ENCODE measurements at regions not wholly inside any gene's neighbourhood (a gene's known extent, or its start where the extent isn't known, plus 50 kb on each side); places are given as distances from the start of the nearest gene placed in this dataset.

GRCh38 chr9:77111408-77111807 is 65.9 kb upstream of the VPS13A start:
- H3K4me3 ChIP-seq (ENCODE audit: low read depth, low read length), result no peak overlapping the region
- no peak for DNase-seq (ENCODE audit: low read depth)
- no peak for TF ChIP-seq CTCF (conservative IDR thresholded peaks at IDR 0.05; ENCODE audit: low read depth, low read length)

- H3K4me3 ChIP-seq (ENCODE audit: low read depth, low read length), result no peak overlapping the region
- no peak for TF ChIP-seq CTCF (conservative IDR thresholded peaks at IDR 0.05; ENCODE audit: low read depth, low read length)
- DNase-seq (ENCODE audit: low read depth), result no peak
These were observed 51.7 kb upstream of the VPS13A start for GRCh38 chr9:77125665-77126064.

- DNase-seq (ENCODE audit: low read depth), result no peak
- H3K4me3 ChIP-seq (ENCODE audit: low read depth, low read length), result no peak overlapping the region
- TF ChIP-seq CTCF (conservative IDR thresholded peaks at IDR 0.05; ENCODE audit: low read depth, low read length), result no peak
These were observed 50.3 kb upstream of the VPS13A start for GRCh38 chr9:77127071-77127470.
